Activated T-helper 17 cell treated with anti-CD3 and anti-CD28 coated beads, Interleukin-2, amount 50 U/mL, for 72 hours (primary cell): ENCODE measurements at regions not wholly inside any gene's neighbourhood (a gene's known extent, or its start where the extent isn't known, plus 50 kb on each side); places are given as distances from the start of the nearest gene placed in this dataset.

ENCODE experiments used
- ATAC-seq: fragments of 150-1000 bp; cut with Tn5 transposase; replicated peaks from 2 replicates; pipeline ENCODE4 v1.10.0; 2021; ENCODE audit warnings: mild to moderate bottlenecking, moderate library complexity
- H3K27ac Mint-ChIP-seq: one replicate; pipeline ENCODE4 v1.8.0; 2022; ENCODE audit warnings: mixed read lengths
- H3K27me3 Mint-ChIP-seq: one replicate; pipeline ENCODE4 v1.8.0; 2022; ENCODE audit warnings: mixed read lengths
- H3K36me3 Mint-ChIP-seq: one replicate; pipeline ENCODE4 v1.8.0; 2022; ENCODE audit warnings: low read depth, mild to moderate bottlenecking, mixed read lengths
- H3K4me1 Mint-ChIP-seq: one replicate; pipeline ENCODE4 v1.8.0; 2022; ENCODE audit warnings: mixed read lengths
- H3K4me3 Mint-ChIP-seq: one replicate; pipeline ENCODE4 v1.8.0; 2022; ENCODE audit warnings: mild to moderate bottlenecking, mixed read lengths
- H3K9me3 Mint-ChIP-seq: one replicate; pipeline ENCODE4 v1.8.0; 2022; ENCODE audit warnings: mixed read lengths

- no peaks in the 10 kb centered on the region for H3K4me1 Mint-ChIP-seq
- ATAC-seq: no peak
- no peak overlapping the region for H3K4me3 Mint-ChIP-seq
- H3K27me3 Mint-ChIP-seq: no peaks in the 10 kb centered on the region
- H3K36me3 Mint-ChIP-seq: no peaks in the 10 kb centered on the region
- H3K27ac Mint-ChIP-seq: no peak overlapping the region
- peaks cover 19% of the 10 kb centered on the region for H3K9me3 Mint-ChIP-seq
Measured at GRCh38 chr12:16766736-16767135, 160.8 kb upstream of the LMO3 start.

- Mint-ChIP-seq H3K36me3 (no peaks in the 10 kb centered on the region), H3K4me1 (no peaks in the 10 kb centered on the region), H3K27me3 (no peaks in the 10 kb centered on the region), H3K9me3 (peaks cover 15% of the 10 kb centered on the region), H3K27ac (no peak overlapping the region), H3K4me3 (no peak overlapping the region)
- ATAC-seq: no peak
Measured at GRCh38 chr12:16763901-16764300, 157.9 kb upstream of the LMO3 start.

- Mint-ChIP-seq H3K27me3 (no peaks in the 10 kb centered on the region), H3K27ac (no peak overlapping the region), H3K9me3 (peaks cover 10% of the 10 kb centered on the region), H3K36me3 (no peaks in the 10 kb centered on the region), H3K4me3 (no peak overlapping the region), H3K4me1 (no peaks in the 10 kb centered on the region)
- no peak for ATAC-seq
Measured at GRCh38 chr12:16756833-16757555, 151.0 kb upstream of the LMO3 start.

GRCh38 chr12:16730772-16731171 lies 124.8 kb upstream of the LMO3 start:
- no peaks in the 10 kb centered on the region for H3K36me3 Mint-ChIP-seq
- no peaks in the 10 kb centered on the region for H3K27me3 Mint-ChIP-seq
- peaks cover 9% of the 10 kb centered on the region for H3K9me3 Mint-ChIP-seq
- H3K4me1 Mint-ChIP-seq: no peaks in the 10 kb centered on the region
- H3K4me3 Mint-ChIP-seq: no peak overlapping the region
- ATAC-seq: no peak
- no peak overlapping the region for H3K27ac Mint-ChIP-seq

- no peak for ATAC-seq
- Mint-ChIP-seq H3K27ac (no peak overlapping the region), H3K9me3 (peaks cover 4% of the 10 kb centered on the region), H3K27me3 (no peaks in the 10 kb centered on the region), H3K4me1 (no peaks in the 10 kb centered on the region), H3K4me3 (no peak overlapping the region), H3K36me3 (no peaks in the 10 kb centered on the region)
Measured at GRCh38 chr12:16726879-16727278, 120.9 kb upstream of the LMO3 start.

- no peak overlapping the region for H3K4me3 Mint-ChIP-seq
- no peaks in the 10 kb centered on the region for H3K4me1 Mint-ChIP-seq
- no peaks in the 10 kb centered on the region for H3K27me3 Mint-ChIP-seq
- no peaks in the 10 kb centered on the region for H3K36me3 Mint-ChIP-seq
- no peak for ATAC-seq
- H3K27ac Mint-ChIP-seq: no peak overlapping the region
- H3K9me3 Mint-ChIP-seq: peaks cover 3% of the 10 kb centered on the region
Measured at GRCh38 chr12:16719713-16720416, 113.9 kb upstream of the LMO3 start.

GRCh38 chr12:16716928-16717327 lies 111.0 kb upstream of the LMO3 start:
- Mint-ChIP-seq H3K4me3 (no peak overlapping the region), H3K9me3 (peaks cover 6% of the 10 kb centered on the region), H3K36me3 (no peaks in the 10 kb centered on the region), H3K27ac (no peak overlapping the region), H3K4me1 (no peaks in the 10 kb centered on the region), H3K27me3 (no peaks in the 10 kb centered on the region)
- ATAC-seq: no peak

GRCh38 chr12:16692099-16692498 lies 86.1 kb upstream of the LMO3 start:
- no peak overlapping the region for H3K27ac Mint-ChIP-seq
- peaks cover 22% of the 10 kb centered on the region for H3K9me3 Mint-ChIP-seq
- H3K27me3 Mint-ChIP-seq: no peaks in the 10 kb centered on the region
- ATAC-seq: no peak
- no peaks in the 10 kb centered on the region for H3K4me1 Mint-ChIP-seq
- no peaks in the 10 kb centered on the region for H3K36me3 Mint-ChIP-seq
- H3K4me3 Mint-ChIP-seq: no peak overlapping the region

- ATAC-seq: no peak
- Mint-ChIP-seq H3K4me3 (no peak overlapping the region), H3K36me3 (no peaks in the 10 kb centered on the region), H3K27ac (no peak overlapping the region), H3K9me3 (peaks cover 19% of the 10 kb centered on the region), H3K4me1 (no peaks in the 10 kb centered on the region), H3K27me3 (no peaks in the 10 kb centered on the region)
Measured at GRCh38 chr12:16691624-16692023, 85.7 kb upstream of the LMO3 start.

GRCh38 chr12:16688200-16688599 lies 82.2 kb upstream of the LMO3 start:
- peaks cover 16% of the 10 kb centered on the region for H3K9me3 Mint-ChIP-seq
- H3K36me3 Mint-ChIP-seq: no peaks in the 10 kb centered on the region
- H3K27ac Mint-ChIP-seq: no peak overlapping the region
- no peaks in the 10 kb centered on the region for H3K27me3 Mint-ChIP-seq
- no peak for ATAC-seq
- H3K4me3 Mint-ChIP-seq: no peak overlapping the region
- H3K4me1 Mint-ChIP-seq: no peaks in the 10 kb centered on the region

- Mint-ChIP-seq H3K9me3 (peaks cover 14% of the 10 kb centered on the region), H3K27ac (no peak overlapping the region), H3K36me3 (no peaks in the 10 kb centered on the region), H3K4me3 (no peak overlapping the region), H3K27me3 (no peaks in the 10 kb centered on the region), H3K4me1 (no peaks in the 10 kb centered on the region)
- ATAC-seq: no peak
Measured at GRCh38 chr12:16685107-16685506, 79.1 kb upstream of the LMO3 start.

GRCh38 chr12:16681196-16681595 lies 75.2 kb upstream of the LMO3 start:
- ATAC-seq: no peak
- Mint-ChIP-seq H3K4me1 (no peaks in the 10 kb centered on the region), H3K4me3 (no peak overlapping the region), H3K27ac (no peak overlapping the region), H3K9me3 (peaks cover 14% of the 10 kb centered on the region), H3K27me3 (no peaks in the 10 kb centered on the region), H3K36me3 (no peaks in the 10 kb centered on the region)

GRCh38 chr12:16675438-16675837 lies 69.5 kb upstream of the LMO3 start:
- no peak overlapping the region for H3K27ac Mint-ChIP-seq
- no peak overlapping the region for H3K4me3 Mint-ChIP-seq
- H3K4me1 Mint-ChIP-seq: no peaks in the 10 kb centered on the region
- no peaks in the 10 kb centered on the region for H3K27me3 Mint-ChIP-seq
- no peaks in the 10 kb centered on the region for H3K9me3 Mint-ChIP-seq
- ATAC-seq: no peak
- H3K36me3 Mint-ChIP-seq: no peaks in the 10 kb centered on the region

GRCh38 chr12:16674885-16675284 lies 68.9 kb upstream of the LMO3 start:
- Mint-ChIP-seq H3K36me3 (no peaks in the 10 kb centered on the region), H3K27ac (no peak overlapping the region), H3K27me3 (no peaks in the 10 kb centered on the region), H3K4me1 (no peaks in the 10 kb centered on the region), H3K4me3 (no peak overlapping the region), H3K9me3 (no peaks in the 10 kb centered on the region)
- ATAC-seq: no peak

GRCh38 chr12:16670456-16671050 lies 64.6 kb upstream of the LMO3 start:
- Mint-ChIP-seq H3K27ac (no peak overlapping the region), H3K9me3 (no peaks in the 10 kb centered on the region)
- ATAC-seq: no peak

More at GRCh38 chr12:16670456-16671050, 64.6 kb upstream of the LMO3 start:
- no peaks in the 10 kb centered on the region for H3K4me1 Mint-ChIP-seq
- H3K4me3 Mint-ChIP-seq: no peak overlapping the region
- no peaks in the 10 kb centered on the region for H3K36me3 Mint-ChIP-seq
- no peaks in the 10 kb centered on the region for H3K27me3 Mint-ChIP-seq
